CD8-positive, alpha-beta memory T cell (primary cell): ENCODE measurements at regions not wholly inside any gene's neighbourhood (a gene's known extent, or its start where the extent isn't known, plus 50 kb on each side); places are given as distances from the start of the nearest gene placed in this dataset.
"Not testable (repeated sequence)": the region's sequence is repeated elsewhere in the genome, so short reads cannot be mapped to it uniquely, and the experiment has no call there.

Source experiments
- CTCF ChIA-PET: fragments of 350-600 bp; sonication (Branson Sonifier 250); formaldehyde crosslinking; loops from one replicate; lab custom pipeline; 2021; ENCODE audit warnings: antibody characterized with exemption; lab: Charles Lee
- POLR2A ChIA-PET: fragments of 350-600 bp; sonication (Branson Sonifier 250); formaldehyde crosslinking; loops from one replicate; lab custom pipeline; 2021; ENCODE audit warnings: antibody characterized with exemption; lab: Charles Lee
- DNase-seq, 5 donors: peaks; one replicate each; pipeline versions ENCODE4 v3.0.0 to v3.0.0-alpha.2; 2020 to 2022; ENCODE audit warnings: mixed read lengths in 1 of 5
- H3K27ac ChIP-seq: one replicate; pipeline ENCODE4 v1.7.0; 2013; ENCODE audit warnings: low read depth, mild to moderate bottlenecking, low read length, moderate library complexity
- H3K27me3 ChIP-seq: 2 replicates; pipeline ENCODE4 v1.7.0; 2013; ENCODE audit warnings: low read length, mild to moderate bottlenecking; ENCODE audit not compliant: insufficient read depth, poor library complexity, severe bottlenecking
- H3K36me3 ChIP-seq: 2 replicates; pipeline ENCODE4 v1.7.0; 2013; ENCODE audit warnings: mild to moderate bottlenecking, low read length, moderate library complexity; ENCODE audit not compliant: insufficient read depth
- H3K4me1 ChIP-seq: 2 replicates; pipeline ENCODE4 v1.7.0; 2013; ENCODE audit warnings: mild to moderate bottlenecking, low read length, moderate library complexity; ENCODE audit not compliant: insufficient read depth
- H3K4me3 ChIP-seq: 2 replicates; pipeline ENCODE4 v1.7.0; 2013; ENCODE audit warnings: mild to moderate bottlenecking, low read length
- H3K9me3 ChIP-seq: 2 replicates; pipeline ENCODE4 v1.7.0; 2013; ENCODE audit warnings: mild to moderate bottlenecking, low read length
- H3K27ac Mint-ChIP-seq, 8 donors: one replicate each; pipeline ENCODE4 v1.8.0; 2020 to 2021; ENCODE audit warnings: mixed read lengths in 8 of 8, mild to moderate bottlenecking in 6 of 8, inconsistent platforms in 3 of 8, moderate library complexity in 3 of 8
- H3K27me3 Mint-ChIP-seq, 2 donors: one replicate each; pipeline ENCODE4 v1.8.0; 2020 to 2021; ENCODE audit warnings: mixed read lengths in 2 of 2, mild to moderate bottlenecking in 1 of 2, moderate library complexity in 1 of 2
- H3K36me3 Mint-ChIP-seq, 3 donors: one replicate each; pipeline ENCODE4 v1.8.0; 2020 to 2021; ENCODE audit warnings: mixed read lengths in 3 of 3, inconsistent platforms in 1 of 3, mild to moderate bottlenecking in 1 of 3
- H3K4me1 Mint-ChIP-seq, 3 donors: one replicate each; pipeline ENCODE4 v1.8.0; 2020 to 2021; ENCODE audit warnings: mixed read lengths in 3 of 3, inconsistent platforms in 1 of 3, mild to moderate bottlenecking in 1 of 3
- H3K4me3 Mint-ChIP-seq, 7 donors: one replicate each; pipeline ENCODE4 v1.8.0; 2020 to 2021; ENCODE audit warnings: mixed read lengths in 7 of 7, mild to moderate bottlenecking in 6 of 7, moderate library complexity in 4 of 7, inconsistent platforms in 2 of 7
- H3K9me3 Mint-ChIP-seq, 5 donors: one replicate each; pipeline ENCODE4 v1.8.0; 2020 to 2022; ENCODE audit warnings: mixed read lengths in 5 of 5, mild to moderate bottlenecking in 3 of 5, moderate library complexity in 2 of 5, inconsistent platforms in 1 of 5

- DNase-seq: peak in 3 of 5 donors; percentile 9 to 60 (median 39)
- H3K36me3 Mint-ChIP-seq, H3K9me3 Mint-ChIP-seq, H3K27ac Mint-ChIP-seq, H3K36me3 ChIP-seq, H3K4me3 Mint-ChIP-seq, H3K4me1 Mint-ChIP-seq, H3K27ac ChIP-seq, H3K4me3 ChIP-seq, H3K4me1 ChIP-seq, POLR2A ChIA-PET, H3K9me3 ChIP-seq, CTCF ChIA-PET, H3K27me3 Mint-ChIP-seq, H3K27me3 ChIP-seq: not testable (repeated sequence)
These were observed 170.8 kb downstream of the GTF2H2C_2 start for GRCh38 chr5:70585996-70586395.
